ENCODE measurements at regions not wholly inside any gene's neighbourhood (a gene's known extent, or its start where the extent isn't known, plus 50 kb on each side); places are given as distances from the start of the nearest gene placed in this dataset.

GRCh38 chr7:156236181-156236889 is 404.2 kb upstream of the RNF32 start:
- TF ChIP-seq CTCF (IDR thresholded peaks at IDR 0.05) = no peak
- no peak for TF ChIP-seq EP300 (IDR thresholded peaks at IDR 0.05)
- TF ChIP-seq POLR2AphosphoS5 (IDR thresholded peaks at IDR 0.05) = no peak

Data from suprapubic skin (tissue), 4 donors.